Skeletal muscle satellite cell (primary cell): ENCODE measurements at regions not wholly inside any gene's neighbourhood (a gene's known extent, or its start where the extent isn't known, plus 50 kb on each side); places are given as distances from the start of the nearest gene placed in this dataset.
"Not testable (repeated sequence)": the region's sequence is repeated elsewhere in the genome, so short reads cannot be mapped to it uniquely, and the experiment has no call there.

Experiments used
- H3K27me3 ChIP-seq: 2 replicates; pipeline ENCODE4 v1.7.0; 2013; ENCODE audit warnings: low read length; ENCODE audit not compliant: control insufficient read depth, insufficient read depth
- H3K36me3 ChIP-seq: 2 replicates; pipeline ENCODE4 v1.7.0; 2013; ENCODE audit warnings: mild to moderate bottlenecking, control low read depth, low read length; ENCODE audit not compliant: insufficient read depth
- H3K4me1 ChIP-seq: 2 replicates; pipeline ENCODE4 v1.7.0; 2013; ENCODE audit warnings: low read length; ENCODE audit not compliant: control insufficient read depth, insufficient read depth
- H3K4me2 ChIP-seq: 2 replicates; pipeline ENCODE4 v1.7.0; 2013; ENCODE audit warnings: mild to moderate bottlenecking, low read length
- H3K4me3 ChIP-seq: 2 replicates; pipeline ENCODE4 v1.7.0; 2013; ENCODE audit warnings: low read length
- H3K9ac ChIP-seq: 2 replicates; pipeline ENCODE4 v1.7.0; 2013; ENCODE audit warnings: mild to moderate bottlenecking, low read depth, low read length, moderate library complexity
- H3K9me3 ChIP-seq: replicated peaks from 2 replicates; pipeline ENCODE4 v1.7.0; 2013; ENCODE audit warnings: mild to moderate bottlenecking, control low read depth, low read length

- Histone ChIP-seq H3K4me1 (peaks cover 16% of the 10 kb centered on the region), H3K4me3 (no peak overlapping the region), H3K9ac (no peak overlapping the region)
These were observed 147.8 kb upstream of the ARHGAP20 start for GRCh38 chr11:110859998-110860397.

GRCh38 chr11:110859240-110859840, 147.1 kb upstream of the ARHGAP20 start:
- Histone ChIP-seq H3K4me3 (no peak overlapping the region), H3K4me1 (peaks cover 16% of the 10 kb centered on the region), H3K27me3 (peaks cover 4% of the 10 kb centered on the region), H3K36me3 (no peaks in the 10 kb centered on the region), H3K9ac (no peak overlapping the region), H3K4me2 (no peak overlapping the region), H3K9me3 (no peaks in the 10 kb centered on the region)

More at GRCh38 chr11:110859998-110860397, 147.8 kb upstream of the ARHGAP20 start:
- Histone ChIP-seq H3K36me3 (no peaks in the 10 kb centered on the region), H3K9me3 (no peaks in the 10 kb centered on the region), H3K27me3 (no peaks in the 10 kb centered on the region), H3K4me2 (no peak overlapping the region)

GRCh38 chr11:110858547-110858921, 146.3 kb upstream of the ARHGAP20 start:
- H3K4me3 ChIP-seq = no peak overlapping the region
- no peak overlapping the region for H3K9ac ChIP-seq
- H3K4me2 ChIP-seq = peak overlapping the region; percentile 47
- H3K36me3 ChIP-seq = no peaks in the 10 kb centered on the region
- H3K4me1 ChIP-seq = peaks cover 16% of the 10 kb centered on the region
- H3K9me3 ChIP-seq = no peaks in the 10 kb centered on the region
- H3K27me3 ChIP-seq = peaks cover 8% of the 10 kb centered on the region

GRCh38 chr11:110857892-110858546, 145.8 kb upstream of the ARHGAP20 start:
- Histone ChIP-seq H3K27me3 (peaks cover 8% of the 10 kb centered on the region), H3K4me3 (no peak overlapping the region), H3K9ac (no peak overlapping the region), H3K4me2 (peak overlapping the region; percentile 47), H3K9me3 (no peaks in the 10 kb centered on the region), H3K36me3 (no peaks in the 10 kb centered on the region), H3K4me1 (peaks cover 16% of the 10 kb centered on the region)

- Histone ChIP-seq H3K36me3 (no peaks in the 10 kb centered on the region), H3K4me2 (no peak overlapping the region), H3K4me3 (no peak overlapping the region), H3K9ac (no peak overlapping the region), H3K9me3 (no peaks in the 10 kb centered on the region), H3K4me1 (peaks cover 16% of the 10 kb centered on the region), H3K27me3 (peaks cover 8% of the 10 kb centered on the region)
These were observed 145.0 kb upstream of the ARHGAP20 start for GRCh38 chr11:110856996-110857812.

GRCh38 chr11:110856340-110856739, 144.1 kb upstream of the ARHGAP20 start:
- Histone ChIP-seq H3K4me3 (no peak overlapping the region), H3K4me2 (no peak overlapping the region), H3K9me3 (no peaks in the 10 kb centered on the region), H3K36me3 (no peaks in the 10 kb centered on the region), H3K4me1 (peaks cover 16% of the 10 kb centered on the region), H3K9ac (no peak overlapping the region), H3K27me3 (peaks cover 8% of the 10 kb centered on the region)

- H3K9ac ChIP-seq = no peak overlapping the region
- peaks cover 8% of the 10 kb centered on the region for H3K27me3 ChIP-seq
- H3K4me3 ChIP-seq = no peak overlapping the region
- H3K36me3 ChIP-seq = no peaks in the 10 kb centered on the region
- no peak overlapping the region for H3K4me2 ChIP-seq
- H3K9me3 ChIP-seq = no peaks in the 10 kb centered on the region
- peaks cover 16% of the 10 kb centered on the region for H3K4me1 ChIP-seq
These were observed 143.0 kb upstream of the ARHGAP20 start for GRCh38 chr11:110855191-110855590.

GRCh38 chr11:110852921-110853490, 140.8 kb upstream of the ARHGAP20 start:
- no peak overlapping the region for H3K9ac ChIP-seq
- H3K9me3 ChIP-seq = no peaks in the 10 kb centered on the region
- H3K27me3 ChIP-seq = peaks cover 12% of the 10 kb centered on the region
- H3K4me1 ChIP-seq = peaks cover 8% of the 10 kb centered on the region
- H3K4me2 ChIP-seq = no peak overlapping the region
- H3K36me3 ChIP-seq = no peaks in the 10 kb centered on the region
- no peak overlapping the region for H3K4me3 ChIP-seq

GRCh38 chr11:110850846-110851245, 138.6 kb upstream of the ARHGAP20 start:
- Histone ChIP-seq H3K9me3 (no peaks in the 10 kb centered on the region), H3K36me3 (no peaks in the 10 kb centered on the region), H3K4me2 (no peak overlapping the region), H3K9ac (no peak overlapping the region), H3K4me1 (no peaks in the 10 kb centered on the region), H3K4me3 (no peak overlapping the region), H3K27me3 (peaks cover 12% of the 10 kb centered on the region)

GRCh38 chr11:110843053-110843452, 130.8 kb upstream of the ARHGAP20 start:
- H3K27me3 ChIP-seq, H3K4me1 ChIP-seq: not testable (repeated sequence)

GRCh38 chr11:110838808-110839207, 126.6 kb upstream of the ARHGAP20 start:
- Histone ChIP-seq H3K36me3 (no peaks in the 10 kb centered on the region), H3K9ac (no peak overlapping the region), H3K27me3 (no peaks in the 10 kb centered on the region), H3K4me2 (no peak overlapping the region), H3K4me3 (no peak overlapping the region), H3K4me1 (no peaks in the 10 kb centered on the region), H3K9me3 (no peaks in the 10 kb centered on the region)

More at GRCh38 chr11:110843053-110843452, 130.8 kb upstream of the ARHGAP20 start:
- not testable (repeated sequence) for H3K4me2 ChIP-seq, H3K36me3 ChIP-seq, H3K4me3 ChIP-seq, H3K9ac ChIP-seq, H3K9me3 ChIP-seq
